ENCODE measurements at regions not wholly inside any gene's neighbourhood (a gene's known extent, or its start where the extent isn't known, plus 50 kb on each side); places are given as distances from the start of the nearest gene placed in this dataset.

DNA sequence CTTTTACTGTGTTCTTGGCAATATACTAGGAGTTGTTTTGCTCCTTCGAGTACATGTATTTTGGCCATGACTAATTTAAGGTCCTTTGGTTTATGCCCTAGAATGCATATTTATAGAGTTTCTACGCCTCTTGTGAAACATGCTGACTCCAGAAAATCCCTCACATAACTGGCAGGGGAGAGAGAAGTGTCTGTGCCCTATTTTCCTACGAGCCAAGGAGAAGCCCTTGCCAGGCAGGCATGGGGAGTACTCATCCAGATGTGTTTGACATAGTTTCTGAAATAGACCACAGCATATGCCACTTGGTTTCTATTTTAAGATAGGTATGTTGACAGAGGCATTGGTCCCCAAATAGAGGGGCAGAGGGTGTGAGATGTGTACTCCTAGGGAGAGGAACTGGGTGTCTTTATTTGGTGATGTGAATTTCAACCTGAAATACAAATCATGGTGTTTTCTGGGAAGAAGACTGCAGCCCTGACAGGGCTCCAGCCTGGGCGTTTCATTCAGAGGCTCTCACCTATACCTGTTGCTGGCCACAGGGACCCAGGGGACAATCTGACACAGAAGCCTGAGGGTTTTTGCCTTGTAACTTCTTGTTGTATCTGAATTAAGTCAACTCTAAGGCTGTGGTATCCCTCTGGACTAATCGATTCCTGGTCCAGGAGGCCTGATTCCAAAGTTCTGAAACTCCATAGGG is 267.8 kb upstream of the C2CD4B start:
- TF ChIP-seq, protein P1, sequence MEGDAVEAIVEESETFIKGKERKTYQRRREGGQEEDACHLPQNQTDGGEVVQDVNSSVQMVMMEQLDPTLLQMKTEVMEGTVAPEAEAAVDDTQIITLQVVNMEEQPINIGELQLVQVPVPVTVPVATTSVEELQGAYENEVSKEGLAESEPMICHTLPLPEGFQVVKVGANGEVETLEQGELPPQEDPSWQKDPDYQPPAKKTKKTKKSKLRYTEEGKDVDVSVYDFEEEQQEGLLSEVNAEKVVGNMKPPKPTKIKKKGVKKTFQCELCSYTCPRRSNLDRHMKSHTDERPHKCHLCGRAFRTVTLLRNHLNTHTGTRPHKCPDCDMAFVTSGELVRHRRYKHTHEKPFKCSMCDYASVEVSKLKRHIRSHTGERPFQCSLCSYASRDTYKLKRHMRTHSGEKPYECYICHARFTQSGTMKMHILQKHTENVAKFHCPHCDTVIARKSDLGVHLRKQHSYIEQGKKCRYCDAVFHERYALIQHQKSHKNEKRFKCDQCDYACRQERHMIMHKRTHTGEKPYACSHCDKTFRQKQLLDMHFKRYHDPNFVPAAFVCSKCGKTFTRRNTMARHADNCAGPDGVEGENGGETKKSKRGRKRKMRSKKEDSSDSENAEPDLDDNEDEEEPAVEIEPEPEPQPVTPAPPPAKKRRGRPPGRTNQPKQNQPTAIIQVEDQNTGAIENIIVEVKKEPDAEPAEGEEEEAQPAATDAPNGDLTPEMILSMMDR (IDR thresholded peaks at IDR 0.05; ENCODE audit: insufficient read depth, low read length), result no peak
- no peak for TF ChIP-seq POLR2AphosphoS5 (IDR thresholded peaks at IDR 0.05; ENCODE audit: low read depth)
